COLO829 (cell line): ENCODE measurements at regions not wholly inside any gene's neighbourhood (a gene's known extent, or its start where the extent isn't known, plus 50 kb on each side); places are given as distances from the start of the nearest gene placed in this dataset.

ENCODE experiments used
- DNase-seq: peaks from one replicate; pipeline ENCODE4 v3.0.0; 2012; ENCODE audit warnings: low spot score

- DNase-seq = no peak
Measured at GRCh38 chr4:11532138-11532537, 103.4 kb upstream of the HS3ST1 start.

- no peak for DNase-seq
Measured at GRCh38 chr4:11529625-11530201, 101.0 kb upstream of the HS3ST1 start.

GRCh38 chr4:11525085-11525484 lies 96.4 kb upstream of the HS3ST1 start:
- DNase-seq = no peak

GRCh38 chr4:11518754-11519153 lies 90.1 kb upstream of the HS3ST1 start:
- DNase-seq = no peak

GRCh38 chr4:11514779-11515419 lies 86.2 kb upstream of the HS3ST1 start:
- no peak for DNase-seq

- DNase-seq = no peak
Measured at GRCh38 chr4:11514003-11514402, 85.3 kb upstream of the HS3ST1 start.

GRCh38 chr4:11512871-11513270 lies 84.2 kb upstream of the HS3ST1 start:
- peak; percentile 50 for DNase-seq

GRCh38 chr4:11511321-11511720 lies 82.6 kb upstream of the HS3ST1 start:
- DNase-seq = no peak

- DNase-seq = no peak
Measured at GRCh38 chr4:11507920-11508319, 79.2 kb upstream of the HS3ST1 start.

- no peak for DNase-seq
Measured at GRCh38 chr4:11506194-11506593, 77.5 kb upstream of the HS3ST1 start.

- no peak for DNase-seq
Measured at GRCh38 chr4:11505221-11505971, 76.7 kb upstream of the HS3ST1 start.

- no peak for DNase-seq
Measured at GRCh38 chr4:11503166-11503565, 74.5 kb upstream of the HS3ST1 start.

- DNase-seq = no peak
Measured at GRCh38 chr4:11497972-11498371, 69.3 kb upstream of the HS3ST1 start.

- DNase-seq = peak; percentile 16
Measured at GRCh38 chr4:11497212-11497806, 68.6 kb upstream of the HS3ST1 start.

- DNase-seq = peak; percentile 6
Measured at GRCh38 chr4:11496351-11496829, 67.7 kb upstream of the HS3ST1 start.

- no peak for DNase-seq
Measured at GRCh38 chr4:11495818-11496217, 67.1 kb upstream of the HS3ST1 start.

GRCh38 chr4:11495291-11495690 lies 66.6 kb upstream of the HS3ST1 start:
- DNase-seq = no peak

- DNase-seq = no peak
Measured at GRCh38 chr4:11494232-11494631, 65.5 kb upstream of the HS3ST1 start.

- no peak for DNase-seq
Measured at GRCh38 chr4:11489453-11490083, 60.9 kb upstream of the HS3ST1 start.

- no peak for DNase-seq
Measured at GRCh38 chr4:11488657-11489452, 60.2 kb upstream of the HS3ST1 start.

- DNase-seq = no peak
Measured at GRCh38 chr4:11487868-11488544, 59.3 kb upstream of the HS3ST1 start.
